ENCODE measurements at regions not wholly inside any gene's neighbourhood (a gene's known extent, or its start where the extent isn't known, plus 50 kb on each side); places are given as distances from the start of the nearest gene placed in this dataset.

- DNase-seq (ENCODE audit: low read depth) = no peak
- TF ChIP-seq, protein P1, sequence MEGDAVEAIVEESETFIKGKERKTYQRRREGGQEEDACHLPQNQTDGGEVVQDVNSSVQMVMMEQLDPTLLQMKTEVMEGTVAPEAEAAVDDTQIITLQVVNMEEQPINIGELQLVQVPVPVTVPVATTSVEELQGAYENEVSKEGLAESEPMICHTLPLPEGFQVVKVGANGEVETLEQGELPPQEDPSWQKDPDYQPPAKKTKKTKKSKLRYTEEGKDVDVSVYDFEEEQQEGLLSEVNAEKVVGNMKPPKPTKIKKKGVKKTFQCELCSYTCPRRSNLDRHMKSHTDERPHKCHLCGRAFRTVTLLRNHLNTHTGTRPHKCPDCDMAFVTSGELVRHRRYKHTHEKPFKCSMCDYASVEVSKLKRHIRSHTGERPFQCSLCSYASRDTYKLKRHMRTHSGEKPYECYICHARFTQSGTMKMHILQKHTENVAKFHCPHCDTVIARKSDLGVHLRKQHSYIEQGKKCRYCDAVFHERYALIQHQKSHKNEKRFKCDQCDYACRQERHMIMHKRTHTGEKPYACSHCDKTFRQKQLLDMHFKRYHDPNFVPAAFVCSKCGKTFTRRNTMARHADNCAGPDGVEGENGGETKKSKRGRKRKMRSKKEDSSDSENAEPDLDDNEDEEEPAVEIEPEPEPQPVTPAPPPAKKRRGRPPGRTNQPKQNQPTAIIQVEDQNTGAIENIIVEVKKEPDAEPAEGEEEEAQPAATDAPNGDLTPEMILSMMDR (IDR thresholded peaks at IDR 0.05; ENCODE audit: control insufficient read depth, extremely low read depth, insufficient read depth) = no peak
- H3K4me3 ChIP-seq (ENCODE audit: low read depth, low read length) = no peak overlapping the region
Observed at GRCh38 chr2:164024396-164024795, 288.6 kb upstream of the FIGN start.

DNA sequence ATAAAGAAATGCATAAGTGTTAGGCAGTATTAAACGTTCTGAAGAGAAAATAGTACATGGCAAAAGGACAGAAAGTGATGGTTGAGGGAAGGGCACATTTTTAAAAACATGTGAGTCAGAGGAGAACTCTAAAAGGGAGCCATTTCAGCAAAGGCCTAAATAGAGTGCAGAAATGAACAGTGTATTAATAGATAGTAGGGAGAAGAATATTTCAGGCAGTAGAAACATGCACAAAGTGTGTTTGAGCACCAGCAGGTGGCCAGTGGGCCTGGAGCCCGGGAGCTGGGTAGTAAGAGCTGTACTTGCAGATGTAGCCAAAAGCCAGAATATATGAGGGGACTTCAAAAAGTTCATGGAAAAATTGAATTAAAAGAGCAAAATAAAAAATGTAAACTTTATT, 288.1 kb upstream of the FIGN start:
- no peak overlapping the region for H3K4me3 ChIP-seq (ENCODE audit: low read depth, low read length)
- TF ChIP-seq, protein P1 (IDR thresholded peaks at IDR 0.05; ENCODE audit: control insufficient read depth, extremely low read depth, insufficient read depth) = peak; percentile 19; the same call in 1 of the 2 replicates
- no peak for DNase-seq (ENCODE audit: low read depth)

GRCh38 chr2:164015328-164016123, 279.7 kb upstream of the FIGN start:
- no peak overlapping the region for H3K4me3 ChIP-seq (ENCODE audit: low read depth, low read length)
- no peak for DNase-seq (ENCODE audit: low read depth)
- TF ChIP-seq, protein P1 (IDR thresholded peaks at IDR 0.05; ENCODE audit: control insufficient read depth, extremely low read depth, insufficient read depth) = no peak

GRCh38 chr2:164014791-164015190, 279.0 kb upstream of the FIGN start:
- TF ChIP-seq, protein P1 (IDR thresholded peaks at IDR 0.05; ENCODE audit: control insufficient read depth, extremely low read depth, insufficient read depth) = no peak
- no peak for DNase-seq (ENCODE audit: low read depth)
- no peak overlapping the region for H3K4me3 ChIP-seq (ENCODE audit: low read depth, low read length)

- DNase-seq (ENCODE audit: low read depth) = no peak
- TF ChIP-seq, protein P1 (IDR thresholded peaks at IDR 0.05; ENCODE audit: control insufficient read depth, extremely low read depth, insufficient read depth) = no peak
- no peak overlapping the region for H3K4me3 ChIP-seq (ENCODE audit: low read depth, low read length)
Observed at GRCh38 chr2:164014068-164014731, 278.4 kb upstream of the FIGN start.

- DNase-seq (ENCODE audit: low read depth) = no peak
- TF ChIP-seq, protein P1 (IDR thresholded peaks at IDR 0.05; ENCODE audit: control insufficient read depth, extremely low read depth, insufficient read depth) = no peak
- no peak overlapping the region for H3K4me3 ChIP-seq (ENCODE audit: low read depth, low read length)
Observed at GRCh38 chr2:164012581-164012980, 276.8 kb upstream of the FIGN start.
